HG03571 (cell line): ENCODE measurements at regions not wholly inside any gene's neighbourhood (a gene's known extent, or its start where the extent isn't known, plus 50 kb on each side); places are given as distances from the start of the nearest gene placed in this dataset.
"Not testable (repeated sequence)": the region's sequence is repeated elsewhere in the genome, so short reads cannot be mapped to it uniquely, and the experiment has no call there.

ENCODE experiments used
- ATAC-seq: cut with Tn5 transposase; IDR thresholded peaks from one replicate; pipeline ENCODE4 v1.9.1; 2021; ENCODE audit not compliant: unreplicated experiment

DNA sequence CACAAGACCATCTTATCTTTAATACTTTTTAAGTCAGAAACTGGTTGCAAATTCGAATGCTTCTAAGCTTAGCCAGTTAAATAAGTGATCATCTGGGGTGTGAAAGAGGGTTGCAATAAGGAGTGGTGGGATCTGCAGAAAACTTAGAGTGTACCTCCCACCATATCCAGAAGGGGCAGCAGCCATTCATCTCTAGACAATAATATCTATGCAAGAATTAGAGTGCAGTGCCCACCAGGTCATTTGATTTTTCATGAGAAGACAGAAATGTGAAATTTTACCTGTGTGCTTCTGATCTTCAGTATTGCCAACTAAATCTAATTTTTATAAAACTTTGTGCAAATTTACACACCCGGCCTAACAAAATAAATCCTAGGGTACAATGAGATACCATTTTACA is 127.2 kb upstream of the SP4 start:
- ATAC-seq: no peak

- no peak for ATAC-seq
Measured at GRCh38 chr7:21304808-21305375, 123.0 kb upstream of the SP4 start.

DNA sequence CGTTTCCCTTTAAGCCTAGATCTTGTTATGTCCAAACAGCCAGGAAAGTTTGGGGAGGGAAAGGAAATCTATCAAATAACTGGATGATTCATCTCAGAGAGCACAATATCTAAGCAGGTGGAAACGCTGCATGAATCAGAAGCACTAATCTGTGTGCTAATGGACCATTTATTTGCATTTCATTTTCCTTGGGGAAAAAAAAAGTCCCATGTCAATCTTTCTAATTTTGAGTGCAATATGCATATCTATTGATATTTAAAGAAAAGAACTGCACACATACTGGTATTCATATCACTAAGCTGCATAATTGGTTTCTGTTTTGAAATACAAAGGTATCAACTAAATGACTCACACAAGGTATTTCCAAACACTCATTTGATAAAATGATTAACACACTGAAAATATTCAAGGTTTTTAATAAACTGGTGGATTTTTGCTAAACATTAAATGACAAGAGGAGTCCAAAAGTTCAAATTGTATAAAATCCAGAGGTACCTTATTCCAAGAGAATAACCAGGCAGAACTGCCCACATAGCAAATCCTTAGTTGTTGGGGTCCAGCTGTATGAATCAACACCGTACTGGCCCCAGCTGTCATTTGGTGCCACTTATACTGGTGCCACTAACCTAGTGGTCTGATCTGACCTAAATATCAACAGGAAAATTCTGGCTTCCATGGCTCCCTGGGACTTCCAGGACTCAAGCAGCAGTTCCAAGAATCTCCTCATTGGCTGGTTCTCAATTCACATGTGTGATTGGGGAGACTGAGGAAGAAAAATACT is 122.2 kb upstream of the SP4 start:
- no peak for ATAC-seq

- ATAC-seq: no peak
Measured at GRCh38 chr7:21314954-21315353, 112.9 kb upstream of the SP4 start.

DNA sequence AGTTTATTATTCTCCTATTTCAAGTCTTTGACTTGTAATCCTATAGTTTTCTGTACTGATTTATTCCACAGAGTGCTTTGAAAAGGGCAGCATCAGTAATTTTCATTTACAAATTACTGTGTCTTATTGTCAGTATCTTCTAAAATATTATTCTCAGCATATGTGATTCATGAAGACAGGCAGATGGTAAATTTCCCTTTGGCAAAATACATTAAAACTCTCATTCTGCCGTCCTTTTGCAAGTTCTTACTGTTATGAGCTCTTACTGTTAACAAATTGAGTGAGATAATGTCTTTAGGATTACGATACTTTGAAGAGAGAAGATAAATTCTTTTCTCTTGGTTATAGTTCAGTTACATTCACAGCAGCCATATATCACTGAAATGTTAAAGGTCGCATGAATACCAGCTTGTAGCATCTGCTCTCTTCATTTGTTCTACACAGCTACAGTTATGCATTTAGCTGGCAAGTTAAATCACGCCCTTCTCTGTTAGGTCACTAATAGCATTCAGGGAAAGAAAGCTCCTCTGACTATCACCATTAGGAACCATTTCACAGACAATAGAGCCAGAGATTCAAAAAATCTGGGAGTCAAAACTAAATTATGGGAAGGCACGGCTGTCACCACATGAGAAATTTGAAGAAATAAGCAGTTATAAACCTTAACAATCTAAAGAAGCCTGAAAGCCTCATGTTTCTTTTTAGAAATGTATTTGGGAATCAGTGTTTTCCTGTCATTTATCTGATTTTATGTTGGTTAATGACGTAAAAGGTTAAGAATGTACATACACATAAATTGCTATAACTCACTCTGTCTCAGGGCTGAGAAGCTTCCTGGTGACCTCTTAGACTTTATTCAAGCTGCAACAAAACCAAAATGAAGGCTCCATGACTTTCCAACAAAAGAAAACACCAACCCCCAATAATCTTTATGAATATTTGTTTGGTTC is 109.6 kb upstream of the SP4 start:
- ATAC-seq: no peak

- no peak for ATAC-seq
Measured at GRCh38 chr7:21318916-21319270, 109.0 kb upstream of the SP4 start.

DNA sequence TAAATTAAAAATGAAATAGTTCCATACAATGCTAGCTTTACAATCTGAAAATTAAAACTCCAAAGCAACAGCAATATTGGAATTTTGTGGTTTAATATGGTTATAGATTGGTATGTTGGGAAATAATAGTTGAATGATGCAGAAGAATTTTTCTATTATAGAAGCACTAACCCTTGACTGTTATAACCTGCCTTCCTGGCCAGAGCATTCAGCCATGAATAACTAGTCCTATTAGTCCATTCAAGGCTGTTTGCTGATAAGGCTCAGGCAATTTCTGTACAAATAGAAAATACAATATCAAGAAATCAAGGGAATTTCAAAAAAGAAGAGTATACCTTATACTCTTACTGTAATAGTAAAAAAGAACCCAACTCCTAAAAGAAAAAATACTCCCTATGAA is 101.6 kb upstream of the SP4 start:
- no peak for ATAC-seq

- no peak for ATAC-seq
Measured at GRCh38 chr7:21326921-21327320, 101.0 kb upstream of the SP4 start.

DNA sequence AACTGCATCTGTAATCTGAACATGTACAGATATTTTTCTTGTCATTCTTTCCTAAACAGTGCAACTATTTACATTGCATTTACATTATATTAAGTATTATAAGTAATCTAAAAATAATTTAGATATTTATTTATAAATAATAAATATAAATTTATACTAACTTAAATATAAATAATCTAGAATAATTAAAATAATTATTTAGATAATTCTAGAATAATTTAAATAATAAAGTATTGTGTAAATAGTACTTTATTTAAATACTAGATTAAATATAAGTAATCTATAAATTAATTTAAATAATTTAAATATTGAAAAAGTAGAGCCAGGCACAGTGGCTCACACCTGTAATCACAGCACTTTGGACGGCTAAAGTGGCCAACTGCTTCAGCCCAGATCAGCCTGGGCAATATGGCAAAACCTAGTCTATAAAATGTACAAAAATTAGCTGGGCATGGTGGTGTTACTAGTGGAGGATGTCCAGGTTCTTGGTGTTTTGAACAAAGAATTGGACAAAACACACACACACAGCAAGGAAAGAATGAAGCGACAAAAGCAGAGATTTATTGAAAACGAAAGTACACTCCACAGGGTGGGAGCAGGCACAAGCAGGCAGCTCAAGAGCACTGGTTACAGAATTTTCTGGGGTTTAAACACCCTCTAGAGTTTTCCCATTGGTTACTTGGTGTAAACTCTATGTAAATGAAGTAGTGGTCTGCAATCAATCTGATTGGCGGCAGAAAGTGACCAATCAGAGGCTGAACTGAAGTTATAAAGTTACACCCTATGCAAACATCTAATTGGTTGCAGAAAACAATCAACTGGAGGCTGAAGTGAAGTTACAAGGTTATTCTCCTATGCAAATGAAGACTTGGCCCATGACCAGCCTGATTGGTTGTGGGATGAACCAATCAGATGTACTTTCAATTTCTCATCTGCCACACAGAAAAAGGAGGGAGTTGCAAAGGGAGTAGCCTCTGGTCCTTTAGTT is 100.2 kb upstream of the SP4 start:
- no peak for ATAC-seq

DNA sequence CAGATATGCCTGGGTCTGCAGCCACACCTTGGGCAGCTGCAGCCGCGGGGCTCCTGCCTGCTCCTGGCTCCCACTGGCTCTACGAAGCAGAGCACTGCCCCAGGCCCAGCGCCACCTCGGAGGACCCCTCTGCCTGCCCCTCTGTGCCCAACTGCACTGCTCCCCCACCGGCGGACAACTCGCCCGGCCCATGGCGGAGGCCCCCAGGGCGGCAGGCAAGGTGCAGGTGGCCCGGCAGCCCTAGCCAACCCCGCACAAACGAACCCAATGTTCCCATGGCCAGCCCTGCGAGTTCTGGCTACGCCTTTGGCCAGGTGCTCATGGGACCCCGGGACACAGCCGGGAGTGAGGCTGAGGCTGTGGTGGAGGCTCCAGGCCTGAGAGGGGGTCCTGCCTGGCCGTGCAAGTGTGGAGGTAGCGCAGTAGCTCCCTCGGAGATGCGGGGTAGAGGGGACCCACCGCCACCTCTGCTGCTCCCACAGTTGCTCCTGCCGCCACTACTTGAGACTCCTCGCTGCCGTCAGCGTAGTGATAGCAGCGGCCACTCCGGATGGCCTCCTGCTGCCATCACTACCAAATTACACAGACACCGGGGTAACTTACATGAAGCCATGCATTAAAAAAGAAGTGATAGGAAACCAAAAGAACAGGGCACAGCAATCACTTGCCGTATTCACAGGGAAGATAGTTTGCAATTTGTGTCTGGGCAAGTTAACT is 97.3 kb upstream of the SP4 start:
- no peak for ATAC-seq

- no peak for ATAC-seq
Measured at GRCh38 chr7:21334906-21335305, 93.0 kb upstream of the SP4 start.

DNA sequence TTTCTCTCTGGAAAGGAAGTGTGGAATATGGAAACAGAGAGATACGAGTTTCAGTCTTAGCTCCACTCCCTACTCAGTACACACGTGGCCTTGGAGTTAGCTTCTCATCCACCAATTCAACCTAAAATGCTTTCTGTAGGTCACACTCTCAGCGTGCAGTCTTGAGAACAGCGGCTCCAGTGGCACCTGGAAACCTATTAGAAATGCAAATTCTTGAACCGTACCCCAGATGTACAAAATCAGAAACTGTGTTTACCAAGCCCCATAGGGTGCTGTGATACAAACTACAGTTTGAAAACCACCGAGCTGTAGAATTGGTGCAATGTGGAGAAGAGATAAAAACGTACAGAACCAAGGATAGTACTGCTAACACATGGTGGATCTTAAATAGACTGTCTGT is 91.1 kb upstream of the SP4 start:
- ATAC-seq: no peak

DNA sequence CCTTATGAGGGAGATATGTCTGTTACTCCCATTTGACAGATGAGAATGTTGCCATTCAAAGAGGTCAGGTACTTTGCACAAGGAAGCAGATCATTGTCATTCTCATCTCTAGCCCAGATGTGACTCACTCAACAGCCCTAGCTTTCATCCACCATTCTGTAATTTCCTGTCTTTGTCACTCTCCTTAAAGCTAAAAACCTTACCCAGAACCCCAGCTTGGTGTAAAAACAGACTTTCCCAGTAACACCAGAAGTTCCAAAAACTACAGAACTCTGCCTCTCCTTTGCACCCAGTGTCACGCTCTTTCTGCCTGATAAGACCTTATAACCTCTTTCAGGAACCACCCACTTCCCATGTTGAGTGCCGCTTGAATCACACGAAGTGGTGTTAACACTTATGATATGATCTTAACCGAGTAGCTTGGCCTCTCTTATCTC is 89.1 kb upstream of the SP4 start:
- ATAC-seq: no peak

GRCh38 chr7:21344900-21345299 is 83.0 kb upstream of the SP4 start:
- ATAC-seq: not testable (repeated sequence)

GRCh38 chr7:21345361-21345760 is 82.5 kb upstream of the SP4 start:
- no peak for ATAC-seq

DNA sequence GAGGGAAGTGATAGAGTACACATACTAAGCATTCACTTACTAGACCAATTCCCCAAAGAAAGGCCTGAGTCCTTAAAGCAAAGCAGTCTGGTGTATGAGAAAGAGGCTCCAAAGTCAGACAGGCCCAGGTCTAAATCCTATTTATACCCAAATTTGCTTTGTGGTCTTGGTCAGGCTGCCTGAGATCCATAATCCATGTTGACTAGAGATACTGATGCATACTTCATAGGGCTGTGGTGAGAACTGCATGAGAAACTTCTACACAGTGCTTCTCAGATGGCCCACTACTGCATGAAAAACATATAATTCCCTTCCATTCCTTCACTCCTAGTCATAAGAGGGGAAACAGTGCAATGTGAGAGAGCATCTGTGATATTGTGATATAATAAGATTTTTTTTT is 81.6 kb upstream of the SP4 start:
- ATAC-seq: no peak

DNA sequence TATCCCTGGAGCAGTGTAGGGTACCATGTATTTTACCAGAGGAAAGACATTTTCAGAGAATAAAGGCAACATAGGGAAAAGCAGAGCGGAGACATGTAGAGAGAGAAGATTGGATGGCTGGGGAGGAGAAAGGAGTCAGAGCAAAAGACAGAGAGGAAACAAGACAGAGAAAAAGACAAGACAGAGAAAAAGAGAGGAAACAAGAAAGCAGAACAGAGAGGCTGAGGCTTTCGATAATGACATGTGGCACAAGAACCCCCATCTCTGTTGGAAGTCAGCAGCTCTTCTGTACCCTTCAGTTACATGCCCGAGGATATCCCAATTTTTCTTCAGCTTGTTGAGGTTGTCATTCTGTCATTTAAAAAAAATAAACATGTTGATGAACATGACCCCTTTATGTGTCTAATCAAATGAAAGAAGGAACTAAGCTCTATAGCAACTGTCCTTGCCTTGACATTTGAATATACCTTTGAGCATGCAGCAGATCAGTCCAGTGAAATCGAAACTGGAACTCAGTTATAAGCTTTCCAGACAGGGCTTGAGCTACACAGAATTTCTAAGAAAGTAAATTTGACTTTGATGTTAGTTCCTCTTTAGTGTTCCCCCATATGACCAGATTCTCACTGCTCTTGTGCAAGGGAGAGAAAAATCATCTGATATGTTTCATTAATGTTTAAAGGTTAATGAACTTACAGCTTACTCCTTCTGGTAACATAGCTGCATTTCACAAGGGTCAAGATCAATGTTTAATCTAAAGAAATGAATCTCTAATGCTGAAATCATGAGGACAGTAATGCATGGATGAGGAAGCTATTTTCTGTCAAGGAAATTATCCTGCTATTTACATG is 75.1 kb upstream of the SP4 start:
- peak; percentile 82 for ATAC-seq

- ATAC-seq: no peak
Measured at GRCh38 chr7:21353388-21353780, 74.5 kb upstream of the SP4 start.

GRCh38 chr7:21354284-21354683 is 73.6 kb upstream of the SP4 start:
- no peak for ATAC-seq
